Esophagus squamous epithelium (tissue), 5 donors: ENCODE measurements at regions not wholly inside any gene's neighbourhood (a gene's known extent, or its start where the extent isn't known, plus 50 kb on each side); places are given as distances from the start of the nearest gene placed in this dataset.
A peak's percentile ranks its signal among the peaks of the same experiment; 100 is the strongest.

Experiments used
- DNase-seq: peaks from one replicate; lab custom pipeline; 2025; lab: John Stamatoyannopoulos, UW
- H3K27ac ChIP-seq, 4 donors: fragments of 200-600 bp; sonication (generic); one replicate each; pipeline ENCODE4 v1.5.1; 2016 to 2019; ENCODE audit warnings: mild to moderate bottlenecking in 1 of 4
- H3K27me3 ChIP-seq, 4 donors: fragments of 200-600 bp; sonication (generic); 1 replicate in 3 of 4; 2 replicates in 1 of 4; pipeline versions ENCODE4 v1.5.1 to v1.6.0; 2017 to 2021; ENCODE audit warnings: antibody characterized with exemption in 1 of 4
- H3K36me3 ChIP-seq, 3 donors: fragments of 200-600 bp; sonication (generic); one replicate each; pipeline ENCODE4 v1.5.1; 2016 to 2019
- H3K4me1 ChIP-seq, 3 donors: fragments of 200-600 bp; sonication (generic); one replicate each; pipeline ENCODE4 v1.5.1; 2017 to 2019
- H3K4me3 ChIP-seq, 4 donors: fragments of 200-600 bp; sonication (generic); 1 replicate in 3 of 4; 2 replicates in 1 of 4; pipeline ENCODE4 v1.5.1; 2016 to 2019; ENCODE audit warnings: mild to moderate bottlenecking in 2 of 4, moderate library complexity in 1 of 4
- H3K9me3 ChIP-seq, 3 donors: fragments of 200-600 bp; sonication (generic); one replicate each; pipeline ENCODE4 v1.5.1; 2016 to 2019
- CTCF ChIP-seq, 6 experiments: fragments of 450-650 bp in 4 of 6; fragments of 200-600 bp in 2 of 6; sonication (generic) in 2 of 6; IDR thresholded peaks; one replicate each; pipeline ENCODE4 v1.5.1; 2016 to 2019; ENCODE audit warnings: antibody characterized with exemption in 6 of 6, mild to moderate bottlenecking in 4 of 6, moderate library complexity in 4 of 6
- POLR2A ChIP-seq, 4 donors: fragments of 450-650 bp; IDR thresholded peaks; one replicate each; pipeline ENCODE4 v1.6.1; 2017; ENCODE audit warnings: antibody characterized with exemption in 4 of 4, mild to moderate bottlenecking in 4 of 4, moderate library complexity in 3 of 4
- WGBS, 2 donors: methylation state at CpG; one replicate each; pipeline ENCODE4 v1.1.5; 2018; 5-methylcytosine and 5-hydroxymethylcytosine counted together
- intact Hi-C: fragments of 100-400 bp; cut with DNase I; formaldehyde crosslinking; loops from one replicate; pipeline ENCODE4 v1.15.0; 2022
- donor health status: DM: yes; HTN: yes; CAD: no.

GRCh38 chr16:63806794-63807506 lies 1314.9 kb downstream of the CDH11 start:
- H3K27me3 ChIP-seq = no peaks in the 10 kb centered on the region
- peak overlapping the region in 2 of 4 donors; percentile 31 to 34 for H3K27ac ChIP-seq
- no peaks in the 10 kb centered on the region for H3K36me3 ChIP-seq
- intact Hi-C loops = no loop called here
- H3K4me3 ChIP-seq = no peak overlapping the region
- TF ChIP-seq CTCF (IDR thresholded peaks at IDR 0.05) (no peak), POLR2A (IDR thresholded peaks at IDR 0.05) (no peak)
- no peaks in the 10 kb centered on the region for H3K9me3 ChIP-seq
- peaks cover 0 to 57% (median 0%) of the 10 kb centered on the region in 3 donors for H3K4me1 ChIP-seq
- 40 to 53% methylated on average over 3 of the region's 3 CpGs for WGBS, 2 donors
- no peak for DNase-seq

GRCh38 chr16:63804126-63804525 lies 1317.7 kb downstream of the CDH11 start:
- Histone ChIP-seq H3K4me3 (no peak overlapping the region), H3K27me3 (no peaks in the 10 kb centered on the region), H3K9me3 (no peaks in the 10 kb centered on the region), H3K27ac (no peak overlapping the region), H3K36me3 (no peaks in the 10 kb centered on the region), H3K4me1 (peaks cover 0 to 36% (median 0%) of the 10 kb centered on the region in 3 donors)
- no peak for DNase-seq
- intact Hi-C loops = no loop called here
- TF ChIP-seq POLR2A (IDR thresholded peaks at IDR 0.05) = no peak
- 63 to 81% methylated on average over 2 of the region's 2 CpGs for WGBS, 2 donors

GRCh38 chr16:63789603-63790002 lies 1332.3 kb downstream of the CDH11 start:
- TF ChIP-seq POLR2A (IDR thresholded peaks at IDR 0.05) (no peak), CTCF (IDR thresholded peaks at IDR 0.05) (peak in 1 of 6 experiments; percentile 42)
- no peaks in the 10 kb centered on the region for H3K4me1 ChIP-seq
- 78 to 97% methylated on average over 2 of the region's 2 CpGs for WGBS, 2 donors
- no peak overlapping the region for H3K4me3 ChIP-seq
- intact Hi-C loops = no loop called here
- H3K27me3 ChIP-seq = no peaks in the 10 kb centered on the region
- H3K27ac ChIP-seq = no peak overlapping the region
- H3K9me3 ChIP-seq = peaks cover 0 to 11% (median 9%) of the 10 kb centered on the region in 3 donors
- no peaks in the 10 kb centered on the region for H3K36me3 ChIP-seq
- DNase-seq = no peak

- TF ChIP-seq POLR2A (IDR thresholded peaks at IDR 0.05) (no peak), CTCF (IDR thresholded peaks at IDR 0.05) (no peak)
- 96% methylated on average over 1 of the region's 1 CpG for WGBS, 2 donors
These were observed 1334.8 kb downstream of the CDH11 start for GRCh38 chr16:63787014-63787413.

GRCh38 chr16:63785170-63785569 lies 1336.7 kb downstream of the CDH11 start:
- intact Hi-C loops = no loop called here
- no peaks in the 10 kb centered on the region for H3K4me1 ChIP-seq
- no peaks in the 10 kb centered on the region for H3K36me3 ChIP-seq
- peaks cover 0 to 11% (median 9%) of the 10 kb centered on the region in 3 donors for H3K9me3 ChIP-seq
- no peak overlapping the region for H3K4me3 ChIP-seq
- no peaks in the 10 kb centered on the region for H3K27me3 ChIP-seq
- no peak overlapping the region for H3K27ac ChIP-seq
- 44 to 87% methylated on average over 2 of the region's 2 CpGs for WGBS, 2 donors
- no peak for DNase-seq
- TF ChIP-seq POLR2A (IDR thresholded peaks at IDR 0.05) (no peak), CTCF (IDR thresholded peaks at IDR 0.05) (no peak)

More at GRCh38 chr16:63787014-63787413, 1334.8 kb downstream of the CDH11 start:
- Histone ChIP-seq H3K4me1 (no peaks in the 10 kb centered on the region), H3K9me3 (peaks cover 0 to 11% (median 9%) of the 10 kb centered on the region in 3 donors), H3K4me3 (no peak overlapping the region), H3K27me3 (no peaks in the 10 kb centered on the region), H3K27ac (no peak overlapping the region), H3K36me3 (no peaks in the 10 kb centered on the region)
- intact Hi-C loops = no loop called here
- DNase-seq = no peak
